GM12864 (cell line): ENCODE measurements at regions not wholly inside any gene's neighbourhood (a gene's known extent, or its start where the extent isn't known, plus 50 kb on each side); places are given as distances from the start of the nearest gene placed in this dataset.

Source experiments
- DNase-seq: peaks from one replicate; pipeline ENCODE4 v3.0.0-alpha.2; 2011; ENCODE audit warnings: low read depth
- H3K4me3 ChIP-seq: 2 replicates; pipeline ENCODE4 v1.5.1; 2011; ENCODE audit warnings: mild to moderate bottlenecking, low read depth, low read length, control low read depth
- CTCF ChIP-seq: IDR thresholded peaks from 2 replicates; pipeline ENCODE4 v1.5.1; 2011; ENCODE audit warnings: low read depth, mild to moderate bottlenecking, moderate library complexity, low read length, control low read depth, inconsistent platforms; ENCODE audit errors: missing control alignments

- H3K4me3 ChIP-seq: no peak overlapping the region
- no peak for TF ChIP-seq CTCF
- DNase-seq: no peak
Observed at GRCh38 chr7:41581041-41581440, 121.8 kb downstream of the INHBA start.

GRCh38 chr7:41579961-41580935 lies 122.6 kb downstream of the INHBA start:
- H3K4me3 ChIP-seq: no peak overlapping the region
- TF ChIP-seq CTCF: no peak
- DNase-seq: no peak

GRCh38 chr7:41578700-41579099 lies 124.2 kb downstream of the INHBA start:
- DNase-seq: no peak
- no peak for TF ChIP-seq CTCF
- H3K4me3 ChIP-seq: no peak overlapping the region

- no peak for TF ChIP-seq CTCF
- DNase-seq: no peak
- no peak overlapping the region for H3K4me3 ChIP-seq
Observed at GRCh38 chr7:41576166-41576565, 126.7 kb downstream of the INHBA start.

- DNase-seq: no peak
- no peak overlapping the region for H3K4me3 ChIP-seq
- TF ChIP-seq CTCF: no peak
Observed at GRCh38 chr7:41574377-41574776, 128.5 kb downstream of the INHBA start.

GRCh38 chr7:41573862-41574261 lies 129.0 kb downstream of the INHBA start:
- H3K4me3 ChIP-seq: no peak overlapping the region
- no peak for DNase-seq
- no peak for TF ChIP-seq CTCF

- no peak for TF ChIP-seq CTCF
- no peak overlapping the region for H3K4me3 ChIP-seq
- DNase-seq: no peak
Observed at GRCh38 chr7:41573443-41573842, 129.4 kb downstream of the INHBA start.
